ENCODE measurements at regions not wholly inside any gene's neighbourhood (a gene's known extent, or its start where the extent isn't known, plus 50 kb on each side); places are given as distances from the start of the nearest gene placed in this dataset.
"Not testable (repeated sequence)": the region's sequence is repeated elsewhere in the genome, so short reads cannot be mapped to it uniquely, and the experiment has no call there.

DNA sequence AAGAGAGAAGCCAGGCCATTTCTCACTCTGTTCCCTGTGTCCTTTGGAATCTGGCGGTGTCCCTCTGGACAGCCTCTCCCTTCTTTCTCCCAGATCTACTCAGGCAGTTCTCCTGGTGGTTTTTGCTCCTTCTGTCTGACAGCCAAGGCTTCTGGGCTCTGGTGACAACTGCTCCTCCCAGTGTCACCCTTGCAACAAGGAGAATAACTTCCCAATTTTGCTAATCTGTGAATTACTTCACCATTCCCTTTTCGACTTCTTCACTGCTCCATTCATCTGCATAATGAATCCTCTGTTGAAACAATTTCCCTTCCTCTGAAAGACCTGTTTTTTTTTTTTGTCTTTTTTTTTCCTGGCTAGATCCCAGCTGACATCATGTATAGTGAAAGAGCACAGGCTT, 56.3 kb upstream of the PDE3B start:
- ATAC-seq, result no peak
- CTCF ChIA-PET, result no interaction called here
- POLR2A ChIA-PET, result no interaction called here
- Histone ChIP-seq H3K9me3 (ENCODE audit: control insufficient read depth, insufficient read depth, low read depth, low read length) (no peaks in the 10 kb centered on the region), H3K27ac (ENCODE audit: low read length) (no peak overlapping the region), H3K4me3 (ENCODE audit: low read depth in 2 of 2, low read length in 2 of 2) (no peak overlapping the region), H3K27me3 (ENCODE audit: control insufficient read depth, insufficient read depth, low read length) (no peaks in the 10 kb centered on the region), H3K36me3 (ENCODE audit: control insufficient read depth, insufficient read depth, low read length) (no peaks in the 10 kb centered on the region), H3K4me1 (ENCODE audit: control insufficient read depth, insufficient read depth, low read length) (no peaks in the 10 kb centered on the region)
- intact Hi-C loops (cut with micrococcal nuclease; ENCODE audit: unreplicated experiment) (no loop called here), in situ Hi-C loops (cut with HindIII; ENCODE audit: low pct_unique_long_range_greater_than_20kb, low sequenced_read_pairs) (no loop called here)
- no peak for DNase-seq (ENCODE audit: low read depth, low spot score)
- TSS peak; percentile 43 for BruUV-seq (replicated peaks)
- TF ChIP-seq POLR2AphosphoS5 (IDR thresholded peaks at IDR 0.05; ENCODE audit: low read depth, low read length) (no peak), TCF7L2 (IDR thresholded peaks at IDR 0.05; ENCODE audit: low read depth, low read length) (no peak)
- TF ChIP-seq, protein P1, sequence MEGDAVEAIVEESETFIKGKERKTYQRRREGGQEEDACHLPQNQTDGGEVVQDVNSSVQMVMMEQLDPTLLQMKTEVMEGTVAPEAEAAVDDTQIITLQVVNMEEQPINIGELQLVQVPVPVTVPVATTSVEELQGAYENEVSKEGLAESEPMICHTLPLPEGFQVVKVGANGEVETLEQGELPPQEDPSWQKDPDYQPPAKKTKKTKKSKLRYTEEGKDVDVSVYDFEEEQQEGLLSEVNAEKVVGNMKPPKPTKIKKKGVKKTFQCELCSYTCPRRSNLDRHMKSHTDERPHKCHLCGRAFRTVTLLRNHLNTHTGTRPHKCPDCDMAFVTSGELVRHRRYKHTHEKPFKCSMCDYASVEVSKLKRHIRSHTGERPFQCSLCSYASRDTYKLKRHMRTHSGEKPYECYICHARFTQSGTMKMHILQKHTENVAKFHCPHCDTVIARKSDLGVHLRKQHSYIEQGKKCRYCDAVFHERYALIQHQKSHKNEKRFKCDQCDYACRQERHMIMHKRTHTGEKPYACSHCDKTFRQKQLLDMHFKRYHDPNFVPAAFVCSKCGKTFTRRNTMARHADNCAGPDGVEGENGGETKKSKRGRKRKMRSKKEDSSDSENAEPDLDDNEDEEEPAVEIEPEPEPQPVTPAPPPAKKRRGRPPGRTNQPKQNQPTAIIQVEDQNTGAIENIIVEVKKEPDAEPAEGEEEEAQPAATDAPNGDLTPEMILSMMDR (IDR thresholded peaks at IDR 0.05), result no peak

DNA sequence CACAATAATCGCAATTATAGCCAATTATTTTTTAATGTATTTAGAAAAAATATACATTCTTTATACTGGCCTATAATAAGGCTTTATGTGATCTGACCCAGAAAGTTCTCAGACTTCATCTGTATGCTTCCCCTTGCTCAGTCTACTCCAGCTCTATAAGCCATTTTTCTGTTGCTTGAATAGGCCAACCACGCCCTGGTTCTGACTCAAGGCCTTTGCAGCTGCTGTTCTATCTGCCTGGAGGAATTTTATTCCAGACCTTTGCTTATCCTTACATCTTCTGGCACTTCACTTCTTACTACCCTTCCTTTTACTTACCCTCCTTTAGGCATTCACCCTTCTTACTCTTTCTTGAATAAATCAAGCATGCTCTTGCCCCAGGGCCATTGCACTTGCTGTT, 54.9 kb upstream of the PDE3B start:
- Histone ChIP-seq H3K36me3 (ENCODE audit: control insufficient read depth, insufficient read depth, low read length) (no peaks in the 10 kb centered on the region), H3K27me3 (ENCODE audit: control insufficient read depth, insufficient read depth, low read length) (no peaks in the 10 kb centered on the region), H3K9me3 (ENCODE audit: control insufficient read depth, insufficient read depth, low read depth, low read length) (no peaks in the 10 kb centered on the region), H3K4me1 (ENCODE audit: control insufficient read depth, insufficient read depth, low read length) (no peaks in the 10 kb centered on the region), H3K4me3 (ENCODE audit: low read depth in 2 of 2, low read length in 2 of 2) (no peak overlapping the region), H3K27ac (ENCODE audit: low read length) (no peak overlapping the region)
- CTCF ChIA-PET, result no interaction called here
- POLR2A ChIA-PET, result no interaction called here
- no TSS peak for BruUV-seq (replicated peaks)
- intact Hi-C loops (cut with micrococcal nuclease; ENCODE audit: unreplicated experiment) (no loop called here), in situ Hi-C loops (cut with HindIII; ENCODE audit: low pct_unique_long_range_greater_than_20kb, low sequenced_read_pairs) (no loop called here)
- DNase-seq (ENCODE audit: low read depth, low spot score), result no peak
- TF ChIP-seq, protein P1 (IDR thresholded peaks at IDR 0.05), result no peak
- TF ChIP-seq, protein P2, sequence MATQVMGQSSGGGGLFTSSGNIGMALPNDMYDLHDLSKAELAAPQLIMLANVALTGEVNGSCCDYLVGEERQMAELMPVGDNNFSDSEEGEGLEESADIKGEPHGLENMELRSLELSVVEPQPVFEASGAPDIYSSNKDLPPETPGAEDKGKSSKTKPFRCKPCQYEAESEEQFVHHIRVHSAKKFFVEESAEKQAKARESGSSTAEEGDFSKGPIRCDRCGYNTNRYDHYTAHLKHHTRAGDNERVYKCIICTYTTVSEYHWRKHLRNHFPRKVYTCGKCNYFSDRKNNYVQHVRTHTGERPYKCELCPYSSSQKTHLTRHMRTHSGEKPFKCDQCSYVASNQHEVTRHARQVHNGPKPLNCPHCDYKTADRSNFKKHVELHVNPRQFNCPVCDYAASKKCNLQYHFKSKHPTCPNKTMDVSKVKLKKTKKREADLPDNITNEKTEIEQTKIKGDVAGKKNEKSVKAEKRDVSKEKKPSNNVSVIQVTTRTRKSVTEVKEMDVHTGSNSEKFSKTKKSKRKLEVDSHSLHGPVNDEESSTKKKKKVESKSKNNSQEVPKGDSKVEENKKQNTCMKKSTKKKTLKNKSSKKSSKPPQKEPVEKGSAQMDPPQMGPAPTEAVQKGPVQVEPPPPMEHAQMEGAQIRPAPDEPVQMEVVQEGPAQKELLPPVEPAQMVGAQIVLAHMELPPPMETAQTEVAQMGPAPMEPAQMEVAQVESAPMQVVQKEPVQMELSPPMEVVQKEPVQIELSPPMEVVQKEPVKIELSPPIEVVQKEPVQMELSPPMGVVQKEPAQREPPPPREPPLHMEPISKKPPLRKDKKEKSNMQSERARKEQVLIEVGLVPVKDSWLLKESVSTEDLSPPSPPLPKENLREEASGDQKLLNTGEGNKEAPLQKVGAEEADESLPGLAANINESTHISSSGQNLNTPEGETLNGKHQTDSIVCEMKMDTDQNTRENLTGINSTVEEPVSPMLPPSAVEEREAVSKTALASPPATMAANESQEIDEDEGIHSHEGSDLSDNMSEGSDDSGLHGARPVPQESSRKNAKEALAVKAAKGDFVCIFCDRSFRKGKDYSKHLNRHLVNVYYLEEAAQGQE (IDR thresholded peaks at IDR 0.05; ENCODE audit: insufficient read depth in 1 of 2, low read depth in 2 of 2, low read length in 1 of 2), result no peak
- TF ChIP-seq SIN3A (IDR thresholded peaks at IDR 0.05; ENCODE audit: borderline replicate concordance, insufficient read depth, low read depth, low read length) (no peak), POLR2AphosphoS5 (IDR thresholded peaks at IDR 0.05; ENCODE audit: low read depth, low read length) (no peak), TCF7L2 (IDR thresholded peaks at IDR 0.05; ENCODE audit: low read depth, low read length) (no peak)
- no peak for ATAC-seq

DNA sequence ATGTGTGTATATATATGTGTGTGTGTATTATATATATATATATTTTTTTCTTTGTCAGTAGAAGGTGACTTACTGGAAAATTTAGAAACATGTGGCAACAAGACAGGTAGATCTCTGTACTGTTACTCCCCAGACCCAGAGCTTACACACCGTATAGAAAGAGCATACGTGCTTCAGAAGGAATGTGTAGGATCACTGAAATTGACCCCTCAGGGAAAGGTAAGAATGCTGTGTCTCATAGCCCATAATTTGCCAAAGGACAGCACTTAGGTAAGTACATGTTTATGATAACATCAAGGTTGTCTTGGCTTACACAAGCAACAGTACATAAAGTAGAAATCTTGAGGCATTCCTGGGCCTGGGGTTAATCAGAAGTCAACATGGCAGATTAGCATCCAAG, 54.2 kb upstream of the PDE3B start:
- no peak for ATAC-seq
- in situ Hi-C loops (cut with HindIII; ENCODE audit: low pct_unique_long_range_greater_than_20kb, low sequenced_read_pairs) (no loop called here), intact Hi-C loops (cut with micrococcal nuclease; ENCODE audit: unreplicated experiment) (no loop called here)
- no peak for DNase-seq (ENCODE audit: low read depth, low spot score)
- ChIA-PET POLR2A (no interaction called here), CTCF (no interaction called here)
- H3K9me3 ChIP-seq (ENCODE audit: control insufficient read depth, insufficient read depth, low read depth, low read length), result no peaks in the 10 kb centered on the region
- no peaks in the 10 kb centered on the region for H3K27me3 ChIP-seq (ENCODE audit: control insufficient read depth, insufficient read depth, low read length)
- H3K4me3 ChIP-seq (ENCODE audit: low read depth in 2 of 2, low read length in 2 of 2), result no peak overlapping the region
- no peaks in the 10 kb centered on the region for H3K4me1 ChIP-seq (ENCODE audit: control insufficient read depth, insufficient read depth, low read length)
- no TSS peak for BruUV-seq (replicated peaks)
- TF ChIP-seq TCF7L2 (IDR thresholded peaks at IDR 0.05; ENCODE audit: low read depth, low read length) (no peak), SIN3A (IDR thresholded peaks at IDR 0.05; ENCODE audit: borderline replicate concordance, insufficient read depth, low read depth, low read length) (no peak), POLR2AphosphoS5 (IDR thresholded peaks at IDR 0.05; ENCODE audit: low read depth, low read length) (no peak)
- TF ChIP-seq, protein P1 (IDR thresholded peaks at IDR 0.05), result no peak
- H3K36me3 ChIP-seq (ENCODE audit: control insufficient read depth, insufficient read depth, low read length), result no peaks in the 10 kb centered on the region
- no peak overlapping the region for H3K27ac ChIP-seq (ENCODE audit: low read length)

DNA sequence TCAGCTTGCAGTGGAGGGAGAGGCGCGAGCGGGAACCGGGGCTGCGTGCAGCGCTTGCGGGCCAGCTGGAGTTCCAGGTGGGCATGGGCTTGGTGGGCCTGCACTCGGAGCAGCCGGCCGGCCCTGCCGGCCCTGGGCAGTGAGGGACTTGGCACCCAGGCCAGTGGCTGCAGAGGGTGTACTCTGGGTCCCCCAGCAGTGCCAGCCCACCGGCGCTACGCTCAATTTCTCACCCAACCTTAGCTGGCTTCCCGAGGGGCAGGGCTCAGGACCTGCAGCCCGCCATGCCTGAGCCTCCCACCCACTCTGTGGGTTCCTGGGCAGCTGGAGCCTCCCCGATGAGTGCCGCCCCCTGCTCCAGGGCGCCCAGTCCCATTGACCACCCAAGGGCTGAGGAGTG, 52.6 kb upstream of the PDE3B start:
- H3K4me1 ChIP-seq (ENCODE audit: control insufficient read depth, insufficient read depth, low read length); in situ Hi-C loops (cut with HindIII; ENCODE audit: low pct_unique_long_range_greater_than_20kb, low sequenced_read_pairs); H3K27ac ChIP-seq (ENCODE audit: low read length); DNase-seq (ENCODE audit: low read depth, low spot score); CTCF ChIA-PET; BruUV-seq (replicated peaks); ATAC-seq; H3K36me3 ChIP-seq (ENCODE audit: control insufficient read depth, insufficient read depth, low read length); H3K4me3 ChIP-seq (ENCODE audit: low read depth in 2 of 2, low read length in 2 of 2); H3K9me3 ChIP-seq (ENCODE audit: control insufficient read depth, insufficient read depth, low read depth, low read length); H3K27me3 ChIP-seq (ENCODE audit: control insufficient read depth, insufficient read depth, low read length); intact Hi-C loops (cut with micrococcal nuclease; ENCODE audit: unreplicated experiment): not testable (repeated sequence)
- POLR2A ChIA-PET, result interaction anchor here (0.6 kb wide), 1 partner anchor 819 kb away, joined by 3 read pairs; no protein-coding TSS in a partner anchor
